Amniotic stem cell (primary cell): ENCODE measurements at regions not wholly inside any gene's neighbourhood (a gene's known extent, or its start where the extent isn't known, plus 50 kb on each side); places are given as distances from the start of the nearest gene placed in this dataset.

Source experiments
- DNase-seq: peaks from one replicate; lab custom pipeline; 2025; lab: John Stamatoyannopoulos, UW

GRCh38 chr18:56278421-56279003 is 359.9 kb downstream of the TXNL1 start:
- no peak for DNase-seq

- no peak for DNase-seq
These were observed 361.9 kb downstream of the TXNL1 start for GRCh38 chr18:56276466-56276865.

GRCh38 chr18:56273541-56274219 is 364.7 kb downstream of the TXNL1 start:
- no peak for DNase-seq

GRCh38 chr18:56270671-56271250 is 367.6 kb downstream of the TXNL1 start:
- DNase-seq = no peak

- DNase-seq = no peak
These were observed 368.4 kb downstream of the TXNL1 start for GRCh38 chr18:56269958-56270357.

- DNase-seq = no peak
These were observed 369.4 kb downstream of the TXNL1 start for GRCh38 chr18:56268952-56269351.

- DNase-seq = no peak
These were observed 371.1 kb downstream of the TXNL1 start for GRCh38 chr18:56267334-56267733.

- DNase-seq = no peak
These were observed 380.2 kb downstream of the TXNL1 start for GRCh38 chr18:56258178-56258577.

GRCh38 chr18:56257205-56257604 is 381.2 kb downstream of the TXNL1 start:
- peak; percentile 51 for DNase-seq

- no peak for DNase-seq
These were observed 381.7 kb downstream of the TXNL1 start for GRCh38 chr18:56256659-56257058.

GRCh38 chr18:56255381-56255780 is 383.0 kb downstream of the TXNL1 start:
- no peak for DNase-seq

- DNase-seq = no peak
These were observed 385.9 kb downstream of the TXNL1 start for GRCh38 chr18:56252456-56252855.

GRCh38 chr18:56248610-56249235 is 389.7 kb downstream of the TXNL1 start:
- no peak for DNase-seq

GRCh38 chr18:56246916-56247315 is 391.5 kb downstream of the TXNL1 start:
- DNase-seq = no peak

GRCh38 chr18:56245866-56246580 is 392.4 kb downstream of the TXNL1 start:
- peak; percentile 15 for DNase-seq

GRCh38 chr18:56240405-56240804 is 398.0 kb downstream of the TXNL1 start:
- no peak for DNase-seq

GRCh38 chr18:56238576-56238975 is 399.8 kb downstream of the TXNL1 start:
- DNase-seq = no peak

GRCh38 chr18:56235481-56236013 is 402.8 kb downstream of the TXNL1 start:
- no peak for DNase-seq

- DNase-seq = no peak
These were observed 403.3 kb downstream of the TXNL1 start for GRCh38 chr18:56235071-56235470.

- peak; percentile 74 for DNase-seq
These were observed 404.8 kb downstream of the TXNL1 start for GRCh38 chr18:56233595-56233994.

- no peak for DNase-seq
These were observed 412.4 kb downstream of the TXNL1 start for GRCh38 chr18:56226025-56226424.
